SU-DHL-6 (cell line): ENCODE measurements at regions not wholly inside any gene's neighbourhood (a gene's known extent, or its start where the extent isn't known, plus 50 kb on each side); places are given as distances from the start of the nearest gene placed in this dataset.

Experiments used
- H2AFZ ChIP-seq: fragments of 200-600 bp; sonication (generic); 2 replicates; pipeline ENCODE4 v1.6.1; 2014; ENCODE audit warnings: low read depth, mild to moderate bottlenecking, moderate library complexity, mixed read lengths, antibody characterized with exemption, low read length; ENCODE audit not compliant: severe bottlenecking
- H3F3A ChIP-seq: fragments of 200-600 bp; shearing (Covaris generic); 2 replicates; pipeline ENCODE4 v1.6.0; 2016; ENCODE audit warnings: antibody characterized with exemption, mild to moderate bottlenecking; ENCODE audit not compliant: insufficient read depth
- H3K27ac ChIP-seq: fragments of 200-600 bp; sonication (generic); 2 replicates; pipeline ENCODE4 v1.5.1; 2016; ENCODE audit warnings: low read depth, mild to moderate bottlenecking, low read length, moderate library complexity, mixed read lengths
- H3K27me3 ChIP-seq: fragments of 200-600 bp; sonication (generic), shearing (Covaris generic); 2 replicates; pipeline ENCODE4 v1.6.0; 2014; ENCODE audit warnings: mild to moderate bottlenecking, low read length
- H3K36me3 ChIP-seq: fragments of 200-600 bp; sonication (generic); 2 replicates; pipeline ENCODE4 v1.6.1; 2014; ENCODE audit warnings: mild to moderate bottlenecking, low read length, mixed read lengths
- H3K4me2 ChIP-seq: fragments of 300-600, 200-600 bp; shearing (Covaris generic), sonication (generic); 2 replicates; pipeline ENCODE4 v1.6.0; 2014; ENCODE audit warnings: low read length, low read depth, mild to moderate bottlenecking; ENCODE audit not compliant: poor library complexity, severe bottlenecking
- H3K4me3 ChIP-seq: fragments of 200-600 bp; sonication (generic); 2 replicates; pipeline ENCODE4 v1.5.1; 2014; ENCODE audit warnings: antibody characterized with exemption, low read length, mild to moderate bottlenecking, mixed read lengths; ENCODE audit not compliant: insufficient read depth, poor library complexity, severe bottlenecking
- H3K79me2 ChIP-seq: fragments of 200-600 bp; sonication (generic); 2 replicates; pipeline ENCODE4 v1.6.1; 2014; ENCODE audit warnings: mild to moderate bottlenecking, low read length, moderate library complexity; ENCODE audit not compliant: insufficient read depth
- H3K9ac ChIP-seq: fragments of 200-600 bp; sonication (generic); 2 replicates; pipeline ENCODE4 v1.7.0; 2014; ENCODE audit warnings: mild to moderate bottlenecking, low read length
- H3K9me2 ChIP-seq: fragments of 200-600 bp; sonication (generic); replicated peaks from 2 replicates; pipeline ENCODE4 v1.6.1; 2014; ENCODE audit warnings: low read length; ENCODE audit not compliant: insufficient read depth
- H3K9me3 ChIP-seq: fragments of 200-600 bp; sonication (generic); 2 replicates; pipeline ENCODE4 v1.6.1; 2014; ENCODE audit warnings: low read length, mixed read lengths; ENCODE audit not compliant: insufficient read depth
- H4K20me1 ChIP-seq: fragments of 200-600 bp; sonication (generic); 2 replicates; pipeline ENCODE4 v1.6.1; 2014; ENCODE audit warnings: low read depth, mild to moderate bottlenecking, antibody characterized with exemption, low read length, moderate library complexity, mixed read lengths
- CTCF ChIP-seq: fragments of 200-600 bp; sonication (generic); IDR thresholded peaks from one replicate; pipeline ENCODE4 v1.5.1; 2017; ENCODE audit warnings: antibody characterized with exemption, mild to moderate bottlenecking, low read length, moderate library complexity; ENCODE audit not compliant: insufficient read depth, poor library complexity, severe bottlenecking
- EZH2phosphoT487 ChIP-seq: fragments of 200-600 bp; sonication (generic), shearing (Covaris generic); conservative IDR thresholded peaks from 2 replicates; pipeline ENCODE4 v1.6.1; 2018; ENCODE audit warnings: mild to moderate bottlenecking, antibody characterized with exemption, low read length, moderate library complexity, mixed read lengths

- H3K9me3 ChIP-seq: no peaks in the 10 kb centered on the region
- H3K4me3 ChIP-seq: no peak overlapping the region
- no peaks in the 10 kb centered on the region for H3K79me2 ChIP-seq
- no peaks in the 10 kb centered on the region for H3K9me2 ChIP-seq
- no peaks in the 10 kb centered on the region for H3K27me3 ChIP-seq
- no peaks in the 10 kb centered on the region for H3F3A ChIP-seq
- no peak overlapping the region for H3K27ac ChIP-seq
- H4K20me1 ChIP-seq: no peaks in the 10 kb centered on the region
- no peaks in the 10 kb centered on the region for H3K36me3 ChIP-seq
- H3K4me2 ChIP-seq: no peak overlapping the region
- no peak for TF ChIP-seq EZH2phosphoT487
- TF ChIP-seq CTCF: no peak
- H2AFZ ChIP-seq: no peak overlapping the region
- no peak overlapping the region for H3K9ac ChIP-seq
These were observed 627.8 kb upstream of the ID2 start for GRCh38 chr2:8054070-8054469.

DNA sequence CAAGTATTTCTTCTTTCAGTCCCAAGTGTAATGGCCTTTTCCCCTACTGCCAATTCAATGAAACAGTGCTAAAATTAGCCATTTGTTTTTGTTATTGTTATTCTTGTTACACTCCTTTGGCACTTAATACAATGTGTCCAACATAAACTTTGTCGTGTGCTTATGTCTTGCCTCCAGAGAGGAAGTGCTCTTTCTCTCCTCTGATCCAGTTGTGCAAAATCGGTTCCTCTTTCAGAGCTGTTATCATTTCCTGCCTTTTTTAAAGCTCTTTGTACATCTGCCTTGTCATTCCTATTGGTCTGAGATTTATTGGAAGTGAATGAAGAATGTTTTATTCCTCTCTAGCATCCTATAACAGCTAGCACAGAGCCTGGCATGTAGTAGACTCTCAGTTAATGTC, 623.2 kb upstream of the ID2 start:
- Histone ChIP-seq H2AFZ (no peak overlapping the region), H3K27me3 (no peaks in the 10 kb centered on the region), H3F3A (no peaks in the 10 kb centered on the region), H4K20me1 (no peaks in the 10 kb centered on the region), H3K9ac (no peak overlapping the region), H3K9me2 (no peaks in the 10 kb centered on the region), H3K79me2 (no peaks in the 10 kb centered on the region), H3K4me2 (no peak overlapping the region), H3K9me3 (no peaks in the 10 kb centered on the region), H3K36me3 (no peaks in the 10 kb centered on the region), H3K27ac (no peak overlapping the region), H3K4me3 (no peak overlapping the region)
- no peak for TF ChIP-seq EZH2phosphoT487
- no peak for TF ChIP-seq CTCF

DNA sequence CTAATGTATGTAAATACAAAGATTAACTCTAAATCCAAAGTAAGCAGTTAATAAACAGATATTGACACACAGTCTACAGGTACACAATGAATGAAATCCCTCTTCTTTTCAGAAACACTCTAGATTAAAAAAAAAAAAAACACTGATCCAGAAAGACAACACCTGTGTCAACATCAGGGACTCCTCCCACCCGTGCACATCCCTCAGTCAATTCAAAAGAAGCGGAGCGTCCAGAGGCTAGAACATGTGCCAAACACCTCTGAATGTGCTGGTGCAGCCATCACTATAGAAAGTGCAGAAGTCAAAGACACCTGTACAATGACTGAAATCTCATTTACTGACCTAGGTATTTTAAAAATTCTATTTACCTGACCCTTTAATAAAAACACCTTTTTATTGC, 622.6 kb upstream of the ID2 start:
- Histone ChIP-seq H3K36me3 (no peaks in the 10 kb centered on the region), H3F3A (no peaks in the 10 kb centered on the region), H3K27ac (no peak overlapping the region), H3K9me2 (no peaks in the 10 kb centered on the region), H3K9ac (no peak overlapping the region), H3K79me2 (no peaks in the 10 kb centered on the region), H3K27me3 (no peaks in the 10 kb centered on the region), H3K4me3 (no peak overlapping the region), H2AFZ (no peak overlapping the region), H4K20me1 (no peaks in the 10 kb centered on the region), H3K4me2 (no peak overlapping the region), H3K9me3 (no peaks in the 10 kb centered on the region)
- no peak for TF ChIP-seq CTCF
- TF ChIP-seq EZH2phosphoT487: no peak

- Histone ChIP-seq H3F3A (no peaks in the 10 kb centered on the region), H3K27ac (no peak overlapping the region), H3K9ac (no peak overlapping the region), H3K9me3 (no peaks in the 10 kb centered on the region), H3K36me3 (no peaks in the 10 kb centered on the region), H4K20me1 (no peaks in the 10 kb centered on the region), H2AFZ (no peak overlapping the region), H3K4me3 (no peak overlapping the region), H3K4me2 (no peak overlapping the region), H3K79me2 (no peaks in the 10 kb centered on the region), H3K9me2 (no peaks in the 10 kb centered on the region), H3K27me3 (no peaks in the 10 kb centered on the region)
- TF ChIP-seq EZH2phosphoT487 (no peak), CTCF (no peak)
These were observed 622.1 kb upstream of the ID2 start for GRCh38 chr2:8059794-8060193.
